ENCODE measurements at regions not wholly inside any gene's neighbourhood (a gene's known extent, or its start where the extent isn't known, plus 50 kb on each side); places are given as distances from the start of the nearest gene placed in this dataset.

DNA sequence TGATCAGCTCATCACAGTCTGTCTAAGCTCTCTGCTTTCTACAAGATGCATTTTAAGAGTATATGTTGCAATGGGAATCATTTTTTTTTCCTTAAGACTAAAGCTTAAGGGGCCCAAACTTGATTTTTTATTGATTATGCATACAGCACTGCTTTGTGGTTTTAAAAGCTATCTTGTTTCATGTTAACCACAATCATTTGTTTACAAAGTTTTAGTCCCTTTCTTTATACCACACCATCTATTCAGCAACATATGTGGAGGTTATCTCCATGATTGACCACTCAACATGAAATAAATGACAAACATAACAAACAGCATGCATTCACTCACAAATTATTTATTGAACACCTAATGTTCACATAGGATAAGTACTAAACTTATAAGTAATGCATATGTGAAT lies 119.1 kb downstream of the FHL5 start:
- no peaks in the 10 kb centered on the region for H3K4me1 Mint-ChIP-seq
- no peak overlapping the region for H3K4me3 Mint-ChIP-seq
- H3K27me3 Mint-ChIP-seq, result peaks cover 15% of the 10 kb centered on the region
- DNase-seq (no peak), ATAC-seq (no peak)
- H3K9me3 Mint-ChIP-seq, result no peaks in the 10 kb centered on the region
- no peak overlapping the region for H3K27ac Mint-ChIP-seq

DNA sequence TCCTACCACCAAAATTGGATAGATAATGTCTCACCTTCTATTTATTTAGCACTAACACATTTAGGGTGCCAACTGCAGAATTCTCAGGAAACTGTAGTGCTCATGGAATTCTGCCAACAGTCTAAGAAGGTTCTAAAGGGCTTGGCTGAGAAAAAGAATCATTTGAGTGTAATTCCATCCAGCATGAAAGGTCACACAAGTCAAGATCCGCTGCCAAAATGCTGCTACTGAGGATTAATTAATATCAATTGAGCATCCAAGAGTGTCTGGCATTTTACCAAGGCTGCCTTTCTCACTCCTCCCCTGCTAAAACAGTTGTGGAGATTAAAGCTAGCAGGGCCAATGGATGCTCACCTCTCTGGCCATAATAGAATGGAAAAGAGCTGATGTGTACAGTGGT lies 112.7 kb downstream of the FHL5 start:
- H3K27ac Mint-ChIP-seq, result no peak overlapping the region
- no peaks in the 10 kb centered on the region for H3K4me1 Mint-ChIP-seq
- H3K9me3 Mint-ChIP-seq, result no peaks in the 10 kb centered on the region
- no peak for DNase-seq
- no peak for ATAC-seq
- H3K27me3 Mint-ChIP-seq, result peaks cover 15% of the 10 kb centered on the region
- no peak overlapping the region for H3K4me3 Mint-ChIP-seq

All from stimulated activated naive CD8-positive, alpha-beta T cell treated with anti-CD3 and anti-CD28 coated beads, Interleukin-15, amount 100 ng/mL, for 72 hours (primary cell).